IMR-90 (cell line): ENCODE measurements at regions not wholly inside any gene's neighbourhood (a gene's known extent, or its start where the extent isn't known, plus 50 kb on each side); places are given as distances from the start of the nearest gene placed in this dataset.

ENCODE experiments used
- ATAC-seq: fragments of 200-7000 bp; cut with Tn5 transposase; 2 replicates; pipeline ENCODE4 v1.9.1; 2020; ENCODE audit warnings: low read depth, mild to moderate bottlenecking, moderate library complexity
- BruUV-seq: library from RNA; stranded (reverse); fragments of 400-500 nt; replicated peaks from 2 replicates; lab custom pipeline; 2021; lab: Mats Ljungman, UMichigan
- CTCF ChIA-PET: fragments of 300-600 bp; formaldehyde crosslinking; extraction: SDS; loops from one replicate; lab custom pipeline; 2021; ENCODE audit warnings: antibody characterized with exemption; lab: Yijun Ruan, JAX
- POLR2A ChIA-PET: fragments of 300-600 bp; sonication (Branson Sonifier 250); formaldehyde crosslinking; loops from one replicate; lab custom pipeline; 2022; ENCODE audit warnings: antibody characterized with exemption; ENCODE audit not compliant: unreplicated experiment; lab: Charles Lee
- DNase-seq: peaks from one replicate; pipeline ENCODE4 v3.0.0; 2013
- H2AFZ ChIP-seq: replicated peaks from 2 replicates; pipeline ENCODE3; 2013; ENCODE audit warnings: low read length, mild to moderate bottlenecking; ENCODE audit not compliant: poor library complexity
- H2AK5ac ChIP-seq: 2 replicates; pipeline ENCODE4 v1.6.1; 2013; ENCODE audit warnings: low read depth, low read length, inconsistent platforms
- H2AK9ac ChIP-seq: replicated peaks from 2 replicates; pipeline ENCODE3; 2013; ENCODE audit warnings: mild to moderate bottlenecking, low read depth, low read length, moderate library complexity; ENCODE audit not compliant: poor library complexity
- H2BK120ac ChIP-seq: 2 replicates; pipeline ENCODE4 v1.6.1; 2013; ENCODE audit warnings: low read depth, low read length, inconsistent platforms
- H2BK15ac ChIP-seq: 3 replicates; pipeline ENCODE4 v1.6.1; 2013; ENCODE audit warnings: low read depth, low read length, inconsistent platforms
- H2BK20ac ChIP-seq: 2 replicates; pipeline ENCODE4 v1.6.1; 2013; ENCODE audit warnings: low read depth, mild to moderate bottlenecking, inconsistent platforms, low read length, moderate library complexity
- H2BK5ac ChIP-seq: 2 replicates; pipeline ENCODE4 v1.6.1; 2013; ENCODE audit warnings: mild to moderate bottlenecking, low read depth, low read length, inconsistent platforms; ENCODE audit not compliant: poor library complexity, severe bottlenecking
- H3K14ac ChIP-seq: replicated peaks from 2 replicates; pipeline ENCODE4 v1.6.1; 2013; ENCODE audit warnings: low read depth, low read length, inconsistent platforms
- H3K18ac ChIP-seq: 2 replicates; pipeline ENCODE4 v1.6.1; 2013; ENCODE audit warnings: low read depth, low read length, control low read depth
- H3K23ac ChIP-seq: 2 replicates; pipeline ENCODE4 v1.6.1; 2013; ENCODE audit warnings: low read depth, low read length, inconsistent platforms
- H3K27ac ChIP-seq: 2 replicates; pipeline ENCODE4 v1.5.1; 2013; ENCODE audit warnings: mild to moderate bottlenecking, control low read depth, low read length; ENCODE audit not compliant: insufficient read depth
- H3K27me3 ChIP-seq: 2 replicates; pipeline ENCODE4 v1.6.1; 2013; ENCODE audit warnings: low read length; ENCODE audit not compliant: control insufficient read depth, insufficient read depth
- H3K36me3 ChIP-seq: 2 replicates; pipeline ENCODE4 v1.6.1; 2013; ENCODE audit warnings: low read length, mixed read lengths; ENCODE audit not compliant: control insufficient read depth, insufficient read depth
- H3K4ac ChIP-seq: 2 replicates; pipeline ENCODE4 v1.6.1; 2013; ENCODE audit warnings: low read depth, low read length, inconsistent platforms
- H3K4me1 ChIP-seq: 2 replicates; pipeline ENCODE4 v1.6.1; 2013; ENCODE audit warnings: low read length, mixed read lengths; ENCODE audit not compliant: control insufficient read depth, insufficient read depth
- H3K4me2 ChIP-seq: 2 replicates; pipeline ENCODE4 v1.6.1; 2013; ENCODE audit warnings: low read depth, mild to moderate bottlenecking, control low read depth, low read length, moderate library complexity
- H3K4me3 ChIP-seq: 2 replicates; pipeline ENCODE4 v1.5.1; 2013; ENCODE audit warnings: low read depth, mild to moderate bottlenecking, control low read depth, low read length, moderate library complexity; ENCODE audit not compliant: insufficient read depth
- H3K56ac ChIP-seq: 2 replicates; pipeline ENCODE4 v1.6.1; 2013; ENCODE audit warnings: low read length, inconsistent platforms; ENCODE audit not compliant: insufficient read depth; ENCODE audit errors: extremely low read depth
- H3K79me1 ChIP-seq, 2 experiments: 2 replicates each; pipeline ENCODE4 v1.6.1; 2013; ENCODE audit warnings: low read length in 2 of 2, inconsistent platforms in 1 of 2, low read depth in 1 of 2
- H3K9ac ChIP-seq: 2 replicates; pipeline ENCODE4 v1.6.1; 2013; ENCODE audit warnings: low read depth, low read length, control low read depth
- H3K9me1 ChIP-seq: 2 replicates; pipeline ENCODE4 v1.6.1; 2013; ENCODE audit warnings: low read length, inconsistent platforms; ENCODE audit not compliant: insufficient read depth
- H3K9me3 ChIP-seq: 2 replicates; pipeline ENCODE4 v1.6.1; 2013; ENCODE audit warnings: low read length; ENCODE audit not compliant: control insufficient read depth, insufficient read depth
- H4K20me1 ChIP-seq: 2 replicates; pipeline ENCODE4 v1.6.1; 2013; ENCODE audit warnings: low read length, inconsistent platforms; ENCODE audit not compliant: insufficient read depth
- H4K5ac ChIP-seq: 2 replicates; pipeline ENCODE4 v1.6.1; 2013; ENCODE audit warnings: mild to moderate bottlenecking, low read depth, low read length, control low read depth
- H4K8ac ChIP-seq, 2 experiments: 2 replicates each; pipeline ENCODE4 v1.6.1; 2013; ENCODE audit warnings: low read depth in 2 of 2, low read length in 2 of 2, control low read depth in 1 of 2, inconsistent platforms in 1 of 2
- H4K91ac ChIP-seq: 2 replicates; pipeline ENCODE4 v1.6.1; 2013; ENCODE audit warnings: low read depth, low read length, inconsistent platforms; ENCODE audit not compliant: insufficient read depth
- POLR2A ChIP-seq: IDR thresholded peaks from 2 replicates; pipeline ENCODE4 v1.6.1; 2012; ENCODE audit warnings: mild to moderate bottlenecking, low read depth, low read length
- WGBS, 2 experiments: methylation state at CpG; one replicate each; pipeline versions ENCODE4 v1.1.5 to v1.1.7; 2013; ENCODE audit warnings: missing lambda C conversion rate in 2 of 2; ENCODE audit not compliant: insufficient read length in 1 of 2; ENCODE audit errors: extremely low coverage in 2 of 2; 5-methylcytosine and 5-hydroxymethylcytosine counted together
- dilution Hi-C: fragments of 300-500 bp; cut with HindIII; formaldehyde crosslinking; loops from one replicate; pipeline ENCODE4 v1.14.3; 2018; ENCODE audit warnings: low sequenced_read_pairs; ENCODE audit not compliant: unreplicated experiment
- in situ Hi-C: fragments of 300-500 bp; cut with MboI; formaldehyde crosslinking; loops from 3 replicates; pipeline ENCODE4 v1.14.3; 2019; ENCODE audit warnings: low sequenced_read_pairs, inconsistent platforms, mixed read lengths
- intact Hi-C: fragments of 100-400 bp; cut with micrococcal nuclease; formaldehyde crosslinking; loops from 2 replicates; pipeline ENCODE4 v1.10.0; 2022

- H3K4ac ChIP-seq = no peak overlapping the region
- H2BK120ac ChIP-seq = no peak overlapping the region
- no peak overlapping the region for H2AK9ac ChIP-seq
- dilution Hi-C loops (no loop called here), in situ Hi-C loops (no loop called here), intact Hi-C loops (no loop called here)
- no peaks in the 10 kb centered on the region; the same call in 1 of the 2 replicates for H3K9me1 ChIP-seq
- no TSS peak for BruUV-seq
- no peaks in the 10 kb centered on the region for H3K36me3 ChIP-seq
- no peak overlapping the region for H3K56ac ChIP-seq
- no peaks in the 10 kb centered on the region for H3K27me3 ChIP-seq
- H3K27ac ChIP-seq = no peak overlapping the region
- H2AK5ac ChIP-seq = no peak overlapping the region
- DNase-seq (no peak), ATAC-seq (no peak)
- no peaks in the 10 kb centered on the region for H3K79me1 ChIP-seq
- H3K18ac ChIP-seq = no peak overlapping the region
- no peaks in the 10 kb centered on the region for H3K9me3 ChIP-seq
- CTCF ChIA-PET = no interaction called here
- no peak overlapping the region for H3K4me3 ChIP-seq
- H4K8ac ChIP-seq = no peak overlapping the region
- no peak overlapping the region for H3K9ac ChIP-seq
- no peak overlapping the region for H4K5ac ChIP-seq
- H4K91ac ChIP-seq = no peak overlapping the region
- POLR2A ChIA-PET = no interaction called here
- no peak overlapping the region for H3K23ac ChIP-seq
- H3K4me1 ChIP-seq = peaks cover 3% of the 10 kb centered on the region
- no peak for TF ChIP-seq POLR2A
- WGBS, 2 experiments = no CpG with 5 or more reads among the region's 1 CpG
- H3K4me2 ChIP-seq = no peak overlapping the region
- H2BK5ac ChIP-seq = no peak overlapping the region
- no peak overlapping the region for H2AFZ ChIP-seq
- no peak overlapping the region for H2BK20ac ChIP-seq
- no peak overlapping the region for H2BK15ac ChIP-seq
- no peak overlapping the region for H3K14ac ChIP-seq
- no peaks in the 10 kb centered on the region for H4K20me1 ChIP-seq
Observed at GRCh38 chr6:144901412-144901811, 616.3 kb downstream of the UTRN start.
